T-helper 17 cell (primary cell): ENCODE measurements at regions not wholly inside any gene's neighbourhood (a gene's known extent, or its start where the extent isn't known, plus 50 kb on each side); places are given as distances from the start of the nearest gene placed in this dataset.
"Not testable (repeated sequence)": the region's sequence is repeated elsewhere in the genome, so short reads cannot be mapped to it uniquely, and the experiment has no call there.

ENCODE experiments used
- ATAC-seq: fragments of 150-1000 bp; cut with Tn5 transposase; 2 replicates; pipeline ENCODE4 v1.10.0; 2021; ENCODE audit warnings: mild to moderate bottlenecking, moderate library complexity
- DNase-seq, 3 donors: peaks; one replicate each; pipeline versions ENCODE4 v3.0.0 to v3.0.0-alpha.2; 2020 to 2021
- H3K9me3 ChIP-seq: one replicate; pipeline ENCODE4 v1.7.0; 2013; ENCODE audit warnings: low read length, mild to moderate bottlenecking; ENCODE audit not compliant: control insufficient read depth, poor library complexity, severe bottlenecking
- H3K27ac Mint-ChIP-seq: one replicate; pipeline ENCODE4 v1.8.0; 2022; ENCODE audit warnings: mild to moderate bottlenecking, moderate library complexity, mixed read lengths
- H3K27me3 Mint-ChIP-seq: one replicate; pipeline ENCODE4 v1.8.0; 2022; ENCODE audit warnings: mixed read lengths
- H3K36me3 Mint-ChIP-seq: one replicate; pipeline ENCODE4 v1.8.0; 2022; ENCODE audit warnings: low read depth, mixed read lengths
- H3K4me1 Mint-ChIP-seq: one replicate; pipeline ENCODE4 v1.8.0; 2022; ENCODE audit warnings: mild to moderate bottlenecking, mixed read lengths
- H3K4me3 Mint-ChIP-seq: one replicate; pipeline ENCODE4 v1.8.0; 2022; ENCODE audit warnings: mild to moderate bottlenecking, moderate library complexity, mixed read lengths

- DNase-seq (no peak), ATAC-seq (no peak)
- H3K9me3 ChIP-seq: no peaks in the 10 kb centered on the region
- Mint-ChIP-seq H3K4me3 (no peak overlapping the region), H3K4me1 (no peaks in the 10 kb centered on the region), H3K27me3 (no peaks in the 10 kb centered on the region), H3K36me3 (no peaks in the 10 kb centered on the region), H3K27ac (no peak overlapping the region)
Observed at GRCh38 chr5:6111131-6111530, 267.2 kb downstream of the MED10 start.

- H3K27me3 Mint-ChIP-seq: no peaks in the 10 kb centered on the region
- no peak overlapping the region for H3K27ac Mint-ChIP-seq
- H3K4me3 Mint-ChIP-seq: no peak overlapping the region
- DNase-seq: no peak
- no peak for ATAC-seq
- no peaks in the 10 kb centered on the region for H3K4me1 Mint-ChIP-seq
- H3K36me3 Mint-ChIP-seq: no peaks in the 10 kb centered on the region
- H3K9me3 ChIP-seq: no peaks in the 10 kb centered on the region
Observed at GRCh38 chr5:6110441-6111005, 267.8 kb downstream of the MED10 start.

GRCh38 chr5:6108981-6109825 is 269.1 kb downstream of the MED10 start:
- H3K27me3 Mint-ChIP-seq: peaks cover 3% of the 10 kb centered on the region
- H3K36me3 Mint-ChIP-seq: no peaks in the 10 kb centered on the region
- H3K4me3 Mint-ChIP-seq: no peak overlapping the region
- no peak for ATAC-seq
- H3K4me1 Mint-ChIP-seq: no peaks in the 10 kb centered on the region
- DNase-seq: no peak
- no peak overlapping the region for H3K27ac Mint-ChIP-seq
- H3K9me3 ChIP-seq: no peaks in the 10 kb centered on the region

- H3K4me3 Mint-ChIP-seq: no peak overlapping the region
- no peaks in the 10 kb centered on the region for H3K9me3 ChIP-seq
- ATAC-seq: no peak
- peaks cover 10% of the 10 kb centered on the region for H3K27me3 Mint-ChIP-seq
- no peaks in the 10 kb centered on the region for H3K4me1 Mint-ChIP-seq
- no peaks in the 10 kb centered on the region for H3K36me3 Mint-ChIP-seq
- H3K27ac Mint-ChIP-seq: no peak overlapping the region
- DNase-seq: no peak
Observed at GRCh38 chr5:6108540-6108848, 269.9 kb downstream of the MED10 start.

GRCh38 chr5:6107675-6108539 is 270.4 kb downstream of the MED10 start:
- DNase-seq (no peak), ATAC-seq (no peak)
- Mint-ChIP-seq H3K27me3 (peaks cover 11% of the 10 kb centered on the region), H3K27ac (no peak overlapping the region), H3K36me3 (no peaks in the 10 kb centered on the region), H3K4me1 (no peaks in the 10 kb centered on the region), H3K4me3 (no peak overlapping the region)
- no peaks in the 10 kb centered on the region for H3K9me3 ChIP-seq

DNA sequence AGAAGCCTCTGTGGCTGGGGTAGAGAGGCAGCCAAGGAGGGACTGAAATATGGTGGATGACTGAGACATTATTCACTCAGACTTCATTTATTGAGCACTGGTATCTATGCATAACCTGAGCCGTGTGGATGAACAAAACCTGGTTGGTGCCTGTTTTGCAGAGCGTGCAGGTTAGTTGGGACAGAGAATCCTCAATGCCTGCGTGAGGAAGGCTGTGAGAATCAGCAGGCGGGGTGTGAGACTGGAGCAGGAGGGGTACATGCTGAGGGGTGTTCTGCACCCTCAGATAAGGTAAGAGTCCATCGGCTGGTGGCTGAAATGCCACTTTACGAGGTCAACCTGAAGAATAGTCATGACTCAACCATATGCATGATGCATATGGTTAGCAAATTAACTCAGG is 271.6 kb downstream of the MED10 start:
- DNase-seq (no peak), ATAC-seq (no peak)
- no peaks in the 10 kb centered on the region for H3K9me3 ChIP-seq
- peaks cover 11% of the 10 kb centered on the region for H3K27me3 Mint-ChIP-seq
- H3K36me3 Mint-ChIP-seq: no peaks in the 10 kb centered on the region
- no peaks in the 10 kb centered on the region for H3K4me1 Mint-ChIP-seq
- H3K27ac Mint-ChIP-seq: no peak overlapping the region
- no peak overlapping the region for H3K4me3 Mint-ChIP-seq

GRCh38 chr5:6105320-6105719 is 273.0 kb downstream of the MED10 start:
- Mint-ChIP-seq H3K27ac (no peak overlapping the region), H3K4me3 (no peak overlapping the region), H3K36me3 (no peaks in the 10 kb centered on the region), H3K27me3 (peaks cover 11% of the 10 kb centered on the region), H3K4me1 (no peaks in the 10 kb centered on the region)
- ATAC-seq (no peak), DNase-seq (no peak)
- H3K9me3 ChIP-seq: no peaks in the 10 kb centered on the region

- no peak for DNase-seq
- Mint-ChIP-seq H3K27ac (no peak overlapping the region), H3K4me1 (no peaks in the 10 kb centered on the region), H3K4me3 (no peak overlapping the region), H3K36me3 (no peaks in the 10 kb centered on the region), H3K27me3 (no peaks in the 10 kb centered on the region)
- no peaks in the 10 kb centered on the region for H3K9me3 ChIP-seq
- ATAC-seq: no peak
Observed at GRCh38 chr5:6096101-6096500, 282.2 kb downstream of the MED10 start.

- not testable (repeated sequence) for H3K4me3 Mint-ChIP-seq, H3K27ac Mint-ChIP-seq, DNase-seq, H3K36me3 Mint-ChIP-seq, H3K4me1 Mint-ChIP-seq, H3K27me3 Mint-ChIP-seq, H3K9me3 ChIP-seq, ATAC-seq
Observed at GRCh38 chr5:6094180-6094579, 284.2 kb downstream of the MED10 start.

DNA sequence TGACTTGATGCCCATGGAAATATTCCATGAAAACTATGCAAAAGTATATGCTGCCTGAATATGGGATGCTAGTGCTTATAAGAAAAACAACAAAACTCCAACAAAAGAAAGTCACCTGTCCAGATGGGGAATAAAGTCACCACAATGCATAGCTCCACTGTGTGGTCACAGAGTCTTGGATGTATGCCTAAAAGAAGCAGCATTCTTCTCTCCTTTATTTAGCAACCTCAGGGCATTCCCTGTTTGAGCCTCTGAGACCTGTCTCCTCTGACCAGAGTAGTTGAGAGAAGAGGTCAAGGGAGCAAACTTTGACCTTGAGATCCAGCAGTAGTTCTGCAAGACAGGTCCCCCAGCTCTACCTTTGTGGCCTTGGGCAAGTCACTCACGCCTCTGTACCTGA is 287.5 kb downstream of the MED10 start:
- H3K4me3 Mint-ChIP-seq: no peak overlapping the region
- no peaks in the 10 kb centered on the region for H3K27me3 Mint-ChIP-seq
- DNase-seq (no peak), ATAC-seq (no peak)
- no peaks in the 10 kb centered on the region for H3K9me3 ChIP-seq
- no peaks in the 10 kb centered on the region for H3K4me1 Mint-ChIP-seq
- H3K27ac Mint-ChIP-seq: no peak overlapping the region
- no peaks in the 10 kb centered on the region for H3K36me3 Mint-ChIP-seq

DNA sequence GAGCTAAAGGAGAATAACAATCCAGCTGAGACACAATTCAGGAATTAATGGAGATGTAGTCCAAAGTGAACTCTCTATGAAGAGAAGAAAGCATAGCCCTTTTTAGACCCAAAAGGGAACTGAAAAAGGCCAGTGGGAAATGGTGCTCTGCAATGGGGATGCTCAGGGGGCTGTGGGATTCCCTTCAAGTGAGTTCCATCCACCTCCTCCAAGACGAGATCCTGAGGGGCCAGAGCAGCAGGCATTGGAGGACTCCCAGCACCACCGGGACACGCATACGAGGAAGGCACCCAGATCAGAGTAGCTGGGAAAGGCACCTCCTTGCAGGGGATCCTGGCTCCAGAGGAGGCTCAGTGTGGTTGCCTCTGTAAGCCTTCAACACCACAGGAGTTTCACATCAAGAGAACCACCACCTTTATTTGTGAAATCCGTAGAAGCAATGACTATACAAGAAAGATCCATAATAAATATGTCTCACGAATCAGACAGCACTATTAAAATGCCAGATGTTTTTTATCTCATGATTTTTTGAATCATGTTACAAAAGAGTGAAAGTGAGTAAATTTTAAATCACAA is 288.2 kb downstream of the MED10 start:
- ATAC-seq (no peak), DNase-seq (no peak)
- H3K9me3 ChIP-seq: no peaks in the 10 kb centered on the region
- no peaks in the 10 kb centered on the region for H3K36me3 Mint-ChIP-seq
- no peaks in the 10 kb centered on the region for H3K4me1 Mint-ChIP-seq
- H3K27ac Mint-ChIP-seq: no peak overlapping the region
- no peak overlapping the region for H3K4me3 Mint-ChIP-seq
- H3K27me3 Mint-ChIP-seq: no peaks in the 10 kb centered on the region

DNA sequence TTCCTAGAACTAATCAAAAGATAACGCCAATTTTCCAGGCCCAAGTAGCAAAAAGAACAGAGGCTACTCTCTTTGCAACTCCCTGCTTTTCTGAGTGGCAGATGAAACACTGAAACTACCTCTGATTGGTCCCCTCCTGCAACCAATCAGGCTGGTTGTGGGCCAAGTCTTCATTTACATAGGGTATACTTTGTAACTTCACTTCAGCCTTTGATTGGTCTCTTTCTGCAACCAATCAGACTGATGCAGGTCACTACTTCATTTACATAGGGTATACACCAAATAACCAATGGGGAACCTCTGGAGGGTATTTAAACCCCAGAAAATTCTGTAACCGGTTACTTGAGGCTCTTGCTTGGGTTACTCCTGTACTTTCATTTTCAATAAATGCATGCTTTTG is 289.6 kb downstream of the MED10 start:
- Mint-ChIP-seq H3K36me3 (no peaks in the 10 kb centered on the region), H3K4me1 (no peaks in the 10 kb centered on the region), H3K27ac (no peak overlapping the region), H3K27me3 (no peaks in the 10 kb centered on the region), H3K4me3 (no peak overlapping the region)
- H3K9me3 ChIP-seq: no peaks in the 10 kb centered on the region
- DNase-seq (no peak), ATAC-seq (no peak)

- Mint-ChIP-seq H3K36me3 (no peaks in the 10 kb centered on the region), H3K4me1 (no peaks in the 10 kb centered on the region), H3K27ac (no peak overlapping the region), H3K4me3 (no peak overlapping the region), H3K27me3 (no peaks in the 10 kb centered on the region)
- DNase-seq (no peak), ATAC-seq (no peak)
- H3K9me3 ChIP-seq: no peaks in the 10 kb centered on the region
Observed at GRCh38 chr5:6087576-6087975, 290.8 kb downstream of the MED10 start.
